Epithelial cell of proximal tubule (primary cell): ENCODE measurements at regions not wholly inside any gene's neighbourhood (a gene's known extent, or its start where the extent isn't known, plus 50 kb on each side); places are given as distances from the start of the nearest gene placed in this dataset.

Experiments used
- DNase-seq: peaks from one replicate; pipeline ENCODE4 v3.0.0-alpha.2; 2011; ENCODE audit warnings: low read depth
- H3K4me3 ChIP-seq: 2 replicates; pipeline ENCODE4 v1.5.1; 2011; ENCODE audit warnings: low read depth, mild to moderate bottlenecking, low read length
- CTCF ChIP-seq: conservative IDR thresholded peaks from 2 replicates; pipeline ENCODE4 v1.5.1; 2012; ENCODE audit warnings: low read depth, mild to moderate bottlenecking, low read length

GRCh38 chr1:207965392-207966387 lies 54.8 kb upstream of the CD34 start:
- H3K4me3 ChIP-seq, result no peak overlapping the region
- no peak for DNase-seq
- peak; percentile 15 for TF ChIP-seq CTCF

GRCh38 chr1:207964195-207964966 lies 53.5 kb upstream of the CD34 start:
- TF ChIP-seq CTCF, result no peak
- peak overlapping the region; percentile 52 for H3K4me3 ChIP-seq
- peak; percentile 23 for DNase-seq

- DNase-seq, result no peak
- peak overlapping the region; percentile 59 for H3K4me3 ChIP-seq
- TF ChIP-seq CTCF, result peak; percentile 80
Observed at GRCh38 chr1:207963427-207964194, 52.7 kb upstream of the CD34 start.

- DNase-seq, result no peak
- H3K4me3 ChIP-seq, result peak overlapping the region; percentile 59
- no peak for TF ChIP-seq CTCF
Observed at GRCh38 chr1:207962716-207963426, 51.9 kb upstream of the CD34 start.
